ENCODE measurements at regions not wholly inside any gene's neighbourhood (a gene's known extent, or its start where the extent isn't known, plus 50 kb on each side); places are given as distances from the start of the nearest gene placed in this dataset.

GRCh38 chr16:16992975-16993765 lies 477.6 kb downstream of the XYLT1 start:
- Mint-ChIP-seq H3K27ac (ENCODE audit: low read depth, unreplicated experiment) (no peak overlapping the region), H3K27me3 (ENCODE audit: insufficient read depth, unreplicated experiment) (no peaks in the 10 kb centered on the region), H3K9me3 (ENCODE audit: unreplicated experiment) (peaks cover 57% of the 10 kb centered on the region), H3K4me1 (ENCODE audit: insufficient read depth, unreplicated experiment) (no peaks in the 10 kb centered on the region), H3K36me3 (ENCODE audit: insufficient read depth, unreplicated experiment) (no peaks in the 10 kb centered on the region), H3K4me3 (ENCODE audit: unreplicated experiment) (no peak overlapping the region)
- DNase-seq (ENCODE audit: unreplicated experiment): no peak
- ChIA-PET CTCF (no interaction called here), POLR2A (no interaction called here)
- no TSS peak for BruUV-seq (replicated peaks)
- intact Hi-C loops (cut with micrococcal nuclease): no loop called here
- TF ChIP-seq CTCF (IDR thresholded peaks at IDR 0.05; ENCODE audit: unreplicated experiment): no peak

- H3K27me3 Mint-ChIP-seq (ENCODE audit: insufficient read depth, unreplicated experiment): no peaks in the 10 kb centered on the region
- no peak for TF ChIP-seq CTCF (IDR thresholded peaks at IDR 0.05; ENCODE audit: unreplicated experiment)
- intact Hi-C loops (cut with micrococcal nuclease): no loop called here
- DNase-seq (ENCODE audit: unreplicated experiment): no peak
- peaks cover 41% of the 10 kb centered on the region for H3K9me3 Mint-ChIP-seq (ENCODE audit: unreplicated experiment)
- no peaks in the 10 kb centered on the region for H3K4me1 Mint-ChIP-seq (ENCODE audit: insufficient read depth, unreplicated experiment)
- H3K4me3 Mint-ChIP-seq (ENCODE audit: unreplicated experiment): no peak overlapping the region
- no peak overlapping the region for H3K27ac Mint-ChIP-seq (ENCODE audit: low read depth, unreplicated experiment)
- ChIA-PET POLR2A (no interaction called here), CTCF (interaction anchor here (0.6 kb wide), 1 partner anchor 447 kb away, joined by 3 read pairs; no protein-coding TSS in a partner anchor)
- no TSS peak for BruUV-seq (replicated peaks)
- H3K36me3 Mint-ChIP-seq (ENCODE audit: insufficient read depth, unreplicated experiment): no peaks in the 10 kb centered on the region
These were observed 475.9 kb downstream of the XYLT1 start for GRCh38 chr16:16994831-16995230.

GRCh38 chr16:16996827-16997226 lies 473.9 kb downstream of the XYLT1 start:
- DNase-seq (ENCODE audit: unreplicated experiment): no peak
- no peak overlapping the region for H3K27ac Mint-ChIP-seq (ENCODE audit: low read depth, unreplicated experiment)
- intact Hi-C loops (cut with micrococcal nuclease): no loop called here
- H3K4me3 Mint-ChIP-seq (ENCODE audit: unreplicated experiment): no peak overlapping the region
- CTCF ChIA-PET: interaction anchor here (0.6 kb wide), 1 partner anchor 208 kb away, joined by 3 read pairs; no protein-coding TSS in a partner anchor
- H3K9me3 Mint-ChIP-seq (ENCODE audit: unreplicated experiment): peaks cover 48% of the 10 kb centered on the region
- no peak for TF ChIP-seq CTCF (IDR thresholded peaks at IDR 0.05; ENCODE audit: unreplicated experiment)
- BruUV-seq (replicated peaks): no TSS peak
- H3K36me3 Mint-ChIP-seq (ENCODE audit: insufficient read depth, unreplicated experiment): no peaks in the 10 kb centered on the region
- POLR2A ChIA-PET: no interaction called here
- no peaks in the 10 kb centered on the region for H3K4me1 Mint-ChIP-seq (ENCODE audit: insufficient read depth, unreplicated experiment)
- H3K27me3 Mint-ChIP-seq (ENCODE audit: insufficient read depth, unreplicated experiment): no peaks in the 10 kb centered on the region

GRCh38 chr16:16997349-16997748 lies 473.4 kb downstream of the XYLT1 start:
- ChIA-PET POLR2A (no interaction called here), CTCF (no interaction called here)
- no peak overlapping the region for H3K4me3 Mint-ChIP-seq (ENCODE audit: unreplicated experiment)
- H3K27me3 Mint-ChIP-seq (ENCODE audit: insufficient read depth, unreplicated experiment): no peaks in the 10 kb centered on the region
- peaks cover 48% of the 10 kb centered on the region for H3K9me3 Mint-ChIP-seq (ENCODE audit: unreplicated experiment)
- H3K36me3 Mint-ChIP-seq (ENCODE audit: insufficient read depth, unreplicated experiment): no peaks in the 10 kb centered on the region
- no peak for DNase-seq (ENCODE audit: unreplicated experiment)
- no peak for TF ChIP-seq CTCF (IDR thresholded peaks at IDR 0.05; ENCODE audit: unreplicated experiment)
- H3K27ac Mint-ChIP-seq (ENCODE audit: low read depth, unreplicated experiment): no peak overlapping the region
- BruUV-seq (replicated peaks): no TSS peak
- no peaks in the 10 kb centered on the region for H3K4me1 Mint-ChIP-seq (ENCODE audit: insufficient read depth, unreplicated experiment)
- intact Hi-C loops (cut with micrococcal nuclease): no loop called here

All from MCF 10A (cell line).